T-helper 1 cell treated with Interleukin-12 subunit alpha and Interleukin-12 subunit beta and Interleukin-4 antibody, amounts not matched to agents 30 ng/mL and 1 ng/mL, for 36 hours (primary cell): ENCODE measurements at regions not wholly inside any gene's neighbourhood (a gene's known extent, or its start where the extent isn't known, plus 50 kb on each side); places are given as distances from the start of the nearest gene placed in this dataset.
"Not testable (repeated sequence)": the region's sequence is repeated elsewhere in the genome, so short reads cannot be mapped to it uniquely, and the experiment has no call there.

Source experiments
- intact Hi-C: fragments of 100-400 bp; cut with micrococcal nuclease; formaldehyde crosslinking; loops from one replicate; pipeline ENCODE4 v1.15.1; 2024

- intact Hi-C loops, result no loop called here
Observed at GRCh38 chr2:2464094-2464493, 133.0 kb upstream of the MYT1L start.

- intact Hi-C loops, result no loop called here
Observed at GRCh38 chr2:2456721-2457120, 125.6 kb upstream of the MYT1L start.

GRCh38 chr2:2455151-2455550 lies 124.1 kb upstream of the MYT1L start:
- intact Hi-C loops, result no loop called here

- intact Hi-C loops, result no loop called here
Observed at GRCh38 chr2:2452961-2453360, 121.9 kb upstream of the MYT1L start.

- intact Hi-C loops, result not testable (repeated sequence)
Observed at GRCh38 chr2:2451275-2451674, 120.2 kb upstream of the MYT1L start.

GRCh38 chr2:2448178-2448577 lies 117.1 kb upstream of the MYT1L start:
- intact Hi-C loops, result no loop called here

GRCh38 chr2:2422621-2423020 lies 91.5 kb upstream of the MYT1L start:
- intact Hi-C loops, result no loop called here

GRCh38 chr2:2413525-2413924 lies 82.5 kb upstream of the MYT1L start:
- intact Hi-C loops, result no loop called here

- intact Hi-C loops, result no loop called here
Observed at GRCh38 chr2:2410987-2411386, 79.9 kb upstream of the MYT1L start.

GRCh38 chr2:2409481-2409880 lies 78.4 kb upstream of the MYT1L start:
- intact Hi-C loops, result no loop called here

GRCh38 chr2:2405780-2406179 lies 74.7 kb upstream of the MYT1L start:
- intact Hi-C loops, result no loop called here

- intact Hi-C loops, result no loop called here
Observed at GRCh38 chr2:2400286-2401038, 69.4 kb upstream of the MYT1L start.

GRCh38 chr2:2399396-2399795 lies 68.3 kb upstream of the MYT1L start:
- intact Hi-C loops, result no loop called here

GRCh38 chr2:2392332-2392731 lies 61.3 kb upstream of the MYT1L start:
- intact Hi-C loops, result no loop called here

- intact Hi-C loops, result loop anchor here (5.0 kb wide), 1 partner anchor 1367 kb away; no protein-coding TSS in a partner anchor
Observed at GRCh38 chr2:2389215-2389614, 58.1 kb upstream of the MYT1L start.
